ENCODE measurements at regions not wholly inside any gene's neighbourhood (a gene's known extent, or its start where the extent isn't known, plus 50 kb on each side); places are given as distances from the start of the nearest gene placed in this dataset.
A peak's percentile ranks its signal among the peaks of the same experiment; 100 is the strongest.

- Histone ChIP-seq H3K4me1 (ENCODE audit: control insufficient read depth, insufficient read depth, low read length) (peaks cover 28% of the 10 kb centered on the region), H3K9ac (ENCODE audit: low read depth, low read length) (no peak overlapping the region), H3K9me3 (replicated peaks; ENCODE audit: low read length) (no peaks in the 10 kb centered on the region), H3K4me2 (ENCODE audit: low read length) (no peak overlapping the region), H3K4me3 (ENCODE audit: low read length) (no peak overlapping the region), H3K27me3 (ENCODE audit: control insufficient read depth, insufficient read depth, low read length) (no peaks in the 10 kb centered on the region), H3K36me3 (ENCODE audit: insufficient read depth, low read length) (no peaks in the 10 kb centered on the region)
Measured at GRCh38 chr6:100103931-100104330, 109.9 kb upstream of the MCHR2 start.

- Histone ChIP-seq H3K4me1 (ENCODE audit: control insufficient read depth, insufficient read depth, low read length) (peaks cover 28% of the 10 kb centered on the region), H3K36me3 (ENCODE audit: insufficient read depth, low read length) (no peaks in the 10 kb centered on the region), H3K4me3 (ENCODE audit: low read length) (no peak overlapping the region), H3K27me3 (ENCODE audit: control insufficient read depth, insufficient read depth, low read length) (no peaks in the 10 kb centered on the region), H3K9me3 (replicated peaks; ENCODE audit: low read length) (no peaks in the 10 kb centered on the region), H3K4me2 (ENCODE audit: low read length) (no peak overlapping the region), H3K9ac (ENCODE audit: low read depth, low read length) (no peak overlapping the region)
Measured at GRCh38 chr6:100103194-100103593, 109.2 kb upstream of the MCHR2 start.

- Histone ChIP-seq H3K4me2 (ENCODE audit: low read length) (peak overlapping the region; percentile 10), H3K9ac (ENCODE audit: low read depth, low read length) (no peak overlapping the region), H3K9me3 (replicated peaks; ENCODE audit: low read length) (no peaks in the 10 kb centered on the region), H3K27me3 (ENCODE audit: control insufficient read depth, insufficient read depth, low read length) (no peaks in the 10 kb centered on the region), H3K4me3 (ENCODE audit: low read length) (no peak overlapping the region), H3K36me3 (ENCODE audit: insufficient read depth, low read length) (no peaks in the 10 kb centered on the region), H3K4me1 (ENCODE audit: control insufficient read depth, insufficient read depth, low read length) (peaks cover 28% of the 10 kb centered on the region)
Measured at GRCh38 chr6:100101644-100102043, 107.6 kb upstream of the MCHR2 start.

- Histone ChIP-seq H3K4me1 (ENCODE audit: control insufficient read depth, insufficient read depth, low read length) (peaks cover 28% of the 10 kb centered on the region), H3K27me3 (ENCODE audit: control insufficient read depth, insufficient read depth, low read length) (no peaks in the 10 kb centered on the region)
Measured at GRCh38 chr6:100100776-100101175, 106.8 kb upstream of the MCHR2 start.

GRCh38 chr6:100099189-100100074 is 105.4 kb upstream of the MCHR2 start:
- no peak overlapping the region for H3K4me2 ChIP-seq (ENCODE audit: low read length)
- no peak overlapping the region for H3K9ac ChIP-seq (ENCODE audit: low read depth, low read length)
- H3K36me3 ChIP-seq (ENCODE audit: insufficient read depth, low read length), result no peaks in the 10 kb centered on the region
- peaks cover 28% of the 10 kb centered on the region for H3K4me1 ChIP-seq (ENCODE audit: control insufficient read depth, insufficient read depth, low read length)
- H3K9me3 ChIP-seq (replicated peaks; ENCODE audit: low read length), result no peaks in the 10 kb centered on the region
- no peak overlapping the region for H3K4me3 ChIP-seq (ENCODE audit: low read length)
- H3K27me3 ChIP-seq (ENCODE audit: control insufficient read depth, insufficient read depth, low read length), result no peaks in the 10 kb centered on the region

More at GRCh38 chr6:100100776-100101175, 106.8 kb upstream of the MCHR2 start:
- H3K4me2 ChIP-seq (ENCODE audit: low read length), result no peak overlapping the region
- no peaks in the 10 kb centered on the region for H3K9me3 ChIP-seq (replicated peaks; ENCODE audit: low read length)
- no peaks in the 10 kb centered on the region for H3K36me3 ChIP-seq (ENCODE audit: insufficient read depth, low read length)
- H3K4me3 ChIP-seq (ENCODE audit: low read length), result no peak overlapping the region
- no peak overlapping the region for H3K9ac ChIP-seq (ENCODE audit: low read depth, low read length)

- H3K4me2 ChIP-seq (ENCODE audit: low read length), result no peak overlapping the region
- H3K4me1 ChIP-seq (ENCODE audit: control insufficient read depth, insufficient read depth, low read length), result peaks cover 12% of the 10 kb centered on the region
- no peaks in the 10 kb centered on the region for H3K27me3 ChIP-seq (ENCODE audit: control insufficient read depth, insufficient read depth, low read length)
- H3K9me3 ChIP-seq (replicated peaks; ENCODE audit: low read length), result no peaks in the 10 kb centered on the region
- H3K4me3 ChIP-seq (ENCODE audit: low read length), result no peak overlapping the region
- H3K9ac ChIP-seq (ENCODE audit: low read depth, low read length), result no peak overlapping the region
- no peaks in the 10 kb centered on the region for H3K36me3 ChIP-seq (ENCODE audit: insufficient read depth, low read length)
Measured at GRCh38 chr6:100096936-100097335, 102.9 kb upstream of the MCHR2 start.

- H3K4me3 ChIP-seq (ENCODE audit: low read length), result no peak overlapping the region
- H3K9ac ChIP-seq (ENCODE audit: low read depth, low read length), result no peak overlapping the region
- no peaks in the 10 kb centered on the region for H3K27me3 ChIP-seq (ENCODE audit: control insufficient read depth, insufficient read depth, low read length)
- H3K4me2 ChIP-seq (ENCODE audit: low read length), result no peak overlapping the region
- no peaks in the 10 kb centered on the region for H3K36me3 ChIP-seq (ENCODE audit: insufficient read depth, low read length)
- H3K9me3 ChIP-seq (replicated peaks; ENCODE audit: low read length), result no peaks in the 10 kb centered on the region
- H3K4me1 ChIP-seq (ENCODE audit: control insufficient read depth, insufficient read depth, low read length), result peaks cover 6% of the 10 kb centered on the region
Measured at GRCh38 chr6:100096341-100096740, 102.3 kb upstream of the MCHR2 start.

- H3K4me2 ChIP-seq (ENCODE audit: low read length), result no peak overlapping the region
- no peaks in the 10 kb centered on the region for H3K9me3 ChIP-seq (replicated peaks; ENCODE audit: low read length)
- no peaks in the 10 kb centered on the region for H3K4me1 ChIP-seq (ENCODE audit: control insufficient read depth, insufficient read depth, low read length)
- no peaks in the 10 kb centered on the region for H3K36me3 ChIP-seq (ENCODE audit: insufficient read depth, low read length)
- no peaks in the 10 kb centered on the region for H3K27me3 ChIP-seq (ENCODE audit: control insufficient read depth, insufficient read depth, low read length)
- no peak overlapping the region for H3K4me3 ChIP-seq (ENCODE audit: low read length)
- H3K9ac ChIP-seq (ENCODE audit: low read depth, low read length), result no peak overlapping the region
Measured at GRCh38 chr6:100093405-100093804, 99.4 kb upstream of the MCHR2 start.

- H3K36me3 ChIP-seq (ENCODE audit: insufficient read depth, low read length), result no peaks in the 10 kb centered on the region
- H3K27me3 ChIP-seq (ENCODE audit: control insufficient read depth, insufficient read depth, low read length), result no peaks in the 10 kb centered on the region
- no peak overlapping the region for H3K4me2 ChIP-seq (ENCODE audit: low read length)
- no peak overlapping the region for H3K9ac ChIP-seq (ENCODE audit: low read depth, low read length)
- H3K4me3 ChIP-seq (ENCODE audit: low read length), result no peak overlapping the region
- no peaks in the 10 kb centered on the region for H3K9me3 ChIP-seq (replicated peaks; ENCODE audit: low read length)
- peaks cover 21% of the 10 kb centered on the region for H3K4me1 ChIP-seq (ENCODE audit: control insufficient read depth, insufficient read depth, low read length)
Measured at GRCh38 chr6:100088009-100088408, 94.0 kb upstream of the MCHR2 start.

GRCh38 chr6:100084991-100085364 is 91.0 kb upstream of the MCHR2 start:
- H3K27me3 ChIP-seq (ENCODE audit: control insufficient read depth, insufficient read depth, low read length), result no peaks in the 10 kb centered on the region
- H3K4me1 ChIP-seq (ENCODE audit: control insufficient read depth, insufficient read depth, low read length), result peaks cover 21% of the 10 kb centered on the region
- no peak overlapping the region for H3K4me3 ChIP-seq (ENCODE audit: low read length)
- H3K9ac ChIP-seq (ENCODE audit: low read depth, low read length), result no peak overlapping the region
- H3K4me2 ChIP-seq (ENCODE audit: low read length), result no peak overlapping the region
- no peaks in the 10 kb centered on the region for H3K36me3 ChIP-seq (ENCODE audit: insufficient read depth, low read length)
- no peaks in the 10 kb centered on the region for H3K9me3 ChIP-seq (replicated peaks; ENCODE audit: low read length)

- Histone ChIP-seq H3K9ac (ENCODE audit: low read depth, low read length) (no peak overlapping the region), H3K27me3 (ENCODE audit: control insufficient read depth, insufficient read depth, low read length) (no peaks in the 10 kb centered on the region), H3K36me3 (ENCODE audit: insufficient read depth, low read length) (no peaks in the 10 kb centered on the region), H3K4me1 (ENCODE audit: control insufficient read depth, insufficient read depth, low read length) (peaks cover 21% of the 10 kb centered on the region), H3K4me3 (ENCODE audit: low read length) (no peak overlapping the region), H3K4me2 (ENCODE audit: low read length) (no peak overlapping the region), H3K9me3 (replicated peaks; ENCODE audit: low read length) (no peaks in the 10 kb centered on the region)
Measured at GRCh38 chr6:100084316-100084990, 90.4 kb upstream of the MCHR2 start.

Measured in skeletal muscle satellite cell (primary cell).